ENCODE measurements at regions not wholly inside any gene's neighbourhood (a gene's known extent, or its start where the extent isn't known, plus 50 kb on each side); places are given as distances from the start of the nearest gene placed in this dataset.

GRCh38 chr17:71488851-71489250 lies 632.0 kb upstream of the SOX9 start:
- no peak overlapping the region for H2AK5ac ChIP-seq (ENCODE audit: low read depth, low read length)
- no peak overlapping the region for H3K4me2 ChIP-seq (ENCODE audit: insufficient read depth in 1 of 2, low read depth in 2 of 2, low read length in 2 of 2)
- no peak overlapping the region for H2BK5ac ChIP-seq (ENCODE audit: low read depth, low read length)
- no peak overlapping the region for H3K23ac ChIP-seq (ENCODE audit: insufficient read length)
- FAIRE-seq: no peak
- no peaks in the 10 kb centered on the region for H3K9me3 ChIP-seq (ENCODE audit: insufficient read depth in 2 of 2, low read depth in 1 of 2, low read length in 1 of 2)
- H2BK12ac ChIP-seq (ENCODE audit: low read depth, low read length): no peak overlapping the region
- CTCF ChIA-PET (ENCODE audit: partially characterized antibody): interaction anchor here (0.6 kb wide), 1 partner anchor 181 kb away, joined by 4 read pairs; no protein-coding TSS in a partner anchor
- H4K5ac ChIP-seq (ENCODE audit: insufficient read length, low read depth, low read length): no peak overlapping the region
- H3K18ac ChIP-seq (ENCODE audit: extremely low read depth, low read length): no peak overlapping the region
- H4K91ac ChIP-seq (replicated peaks; ENCODE audit: insufficient read length, low read length): no peak overlapping the region
- H4K8ac ChIP-seq (ENCODE audit: extremely low read depth, insufficient read depth, low read length): no peak overlapping the region
- H3K56ac ChIP-seq (replicated peaks; ENCODE audit: insufficient read length, low read depth, low read length): no peak overlapping the region
- H3K79me2 ChIP-seq (ENCODE audit: control insufficient read depth in 1 of 2, insufficient read depth in 2 of 2, low read length in 2 of 2): no peaks in the 10 kb centered on the region
- no peaks in the 10 kb centered on the region for H3K36me3 ChIP-seq (ENCODE audit: control insufficient read depth in 2 of 4, insufficient read depth in 4 of 4, low read length in 3 of 4)
- no peak overlapping the region for H3K27ac ChIP-seq (ENCODE audit: low read depth, low read length)
- H3K4me3 ChIP-seq (ENCODE audit: extremely low read depth in 1 of 4, insufficient read depth in 2 of 4, low read depth in 3 of 4, low read length in 4 of 4): no peak overlapping the region
- H3K23me2 ChIP-seq (ENCODE audit: low read depth, low read length): no peaks in the 10 kb centered on the region
- no peak overlapping the region for H2AFZ ChIP-seq (ENCODE audit: low read length)
- no peaks in the 10 kb centered on the region for H3K27me3 ChIP-seq (replicated peaks in 1 of 4; ENCODE audit: control insufficient read depth in 3 of 4, extremely low read depth in 1 of 4, insufficient read depth in 3 of 4, low read length in 3 of 4)
- H3K4me1 ChIP-seq (replicated peaks in 1 of 4; ENCODE audit: control insufficient read depth in 3 of 4, insufficient read depth in 4 of 4, low read length in 3 of 4): no peaks in the 10 kb centered on the region
- H3K4ac ChIP-seq (replicated peaks; ENCODE audit: insufficient read length, low read depth, low read length): no peak overlapping the region
- no peak overlapping the region for H3K9ac ChIP-seq (replicated peaks in 1 of 4; ENCODE audit: extremely low read depth in 1 of 4, low read depth in 3 of 4, low read length in 3 of 4)
- no peak overlapping the region for H3K14ac ChIP-seq (ENCODE audit: insufficient read length)
- no peak overlapping the region for H2BK15ac ChIP-seq (ENCODE audit: low read length)
- POLR2A ChIA-PET (ENCODE audit: partially characterized antibody): no interaction called here
- H2BK120ac ChIP-seq (replicated peaks; ENCODE audit: low read depth, low read length): no peak overlapping the region
- no peak for TF ChIP-seq JUN (IDR thresholded peaks at IDR 0.05; ENCODE audit: low read depth, low read length)
- no peak for TF ChIP-seq SIX5 (IDR thresholded peaks at IDR 0.05; ENCODE audit: low read depth, low read length)
- TF ChIP-seq POLR2A (IDR thresholded peaks at IDR 0.05; ENCODE audit: control extremely low read depth in 1 of 2, low read depth in 2 of 2, low read length in 2 of 2): no peak
- TF ChIP-seq CHD2 (IDR thresholded peaks at IDR 0.05; ENCODE audit: low read length): no peak
- TF ChIP-seq BCL11A (IDR thresholded peaks at IDR 0.05; ENCODE audit: low read depth in 2 of 2, low read length in 2 of 2): no peak
- TF ChIP-seq KDM5A (IDR thresholded peaks at IDR 0.05; ENCODE audit: low read length): no peak
- TF ChIP-seq TBP (IDR thresholded peaks at IDR 0.05; ENCODE audit: low read depth, low read length): no peak
- TF ChIP-seq TAF7 (optimal IDR thresholded peaks at IDR 0.05; ENCODE audit: borderline replicate concordance, low read depth, low read length): no peak
- no peak for TF ChIP-seq HDAC2 (IDR thresholded peaks at IDR 0.05; ENCODE audit: borderline replicate concordance in 1 of 2, low read depth in 2 of 2, low read length in 2 of 2)
- TF ChIP-seq KDM4A (IDR thresholded peaks at IDR 0.05; ENCODE audit: low read depth, low read length, severe bottlenecking): no peak
- no peaks in the 10 kb centered on the region for H3K79me1 ChIP-seq (ENCODE audit: low read depth, low read length)
- H2BK20ac ChIP-seq (ENCODE audit: low read length): no peak overlapping the region
- no peak for DNase-seq (ENCODE audit: low read depth in 1 of 2, low spot score in 2 of 2)
- H4K20me1 ChIP-seq (replicated peaks in 1 of 2; ENCODE audit: control insufficient read depth in 1 of 2, insufficient read depth in 2 of 2, low read length in 2 of 2): no peaks in the 10 kb centered on the region
